ENCODE measurements at regions not wholly inside any gene's neighbourhood (a gene's known extent, or its start where the extent isn't known, plus 50 kb on each side); places are given as distances from the start of the nearest gene placed in this dataset.

GRCh38 chr6:155782739-155783459 is 327.3 kb upstream of the NOX3 start:
- Histone ChIP-seq H3K4me2 (no peak overlapping the region), H3K4me3 (no peak overlapping the region), H4K20me1 (replicated peaks; ENCODE audit: insufficient read depth) (no peaks in the 10 kb centered on the region), H2AFZ (no peak overlapping the region), H3K27ac (ENCODE audit: low read depth) (no peak overlapping the region), H3K79me2 (replicated peaks; ENCODE audit: insufficient read depth) (no peaks in the 10 kb centered on the region), H3K36me3 (ENCODE audit: insufficient read depth) (no peaks in the 10 kb centered on the region), H3K4me1 (ENCODE audit: insufficient read depth) (no peaks in the 10 kb centered on the region), H3F3A (replicated peaks; ENCODE audit: low read depth) (no peaks in the 10 kb centered on the region), H3K27me3 (ENCODE audit: insufficient read depth) (no peaks in the 10 kb centered on the region), H3K9me2 (ENCODE audit: insufficient read depth) (no peaks in the 10 kb centered on the region)
- Mint-ChIP-seq H3K27ac (no peak overlapping the region), H3K36me3 (ENCODE audit: low read depth) (peaks cover 15% of the 10 kb centered on the region), H3K4me1 (no peaks in the 10 kb centered on the region), H3K27me3 (ENCODE audit: insufficient read depth, low read depth, poor library complexity) (no peaks in the 10 kb centered on the region), H3K9me3 (peaks cover 21% of the 10 kb centered on the region), H3K4me3 (no peak overlapping the region)
- ATAC-seq (no peak), DNase-seq (ENCODE audit: low spot score) (no peak)
- TF ChIP-seq JUNB (IDR thresholded peaks at IDR 0.05; ENCODE audit: unreplicated experiment) (no peak), POLR2AphosphoS5 (IDR thresholded peaks at IDR 0.05; ENCODE audit: low read depth) (no peak), CREB1 (CRISPR knock-in tag; IDR thresholded peaks at IDR 0.05; ENCODE audit: low read depth) (no peak), EZH2 (IDR thresholded peaks at IDR 0.05; ENCODE audit: low read depth, unreplicated experiment) (no peak), STAT1 (IDR thresholded peaks at IDR 0.05; ENCODE audit: unreplicated experiment) (no peak), EZH2phosphoT487 (IDR thresholded peaks at IDR 0.05; ENCODE audit: unreplicated experiment) (no peak)
- TF ChIP-seq, protein P1, sequence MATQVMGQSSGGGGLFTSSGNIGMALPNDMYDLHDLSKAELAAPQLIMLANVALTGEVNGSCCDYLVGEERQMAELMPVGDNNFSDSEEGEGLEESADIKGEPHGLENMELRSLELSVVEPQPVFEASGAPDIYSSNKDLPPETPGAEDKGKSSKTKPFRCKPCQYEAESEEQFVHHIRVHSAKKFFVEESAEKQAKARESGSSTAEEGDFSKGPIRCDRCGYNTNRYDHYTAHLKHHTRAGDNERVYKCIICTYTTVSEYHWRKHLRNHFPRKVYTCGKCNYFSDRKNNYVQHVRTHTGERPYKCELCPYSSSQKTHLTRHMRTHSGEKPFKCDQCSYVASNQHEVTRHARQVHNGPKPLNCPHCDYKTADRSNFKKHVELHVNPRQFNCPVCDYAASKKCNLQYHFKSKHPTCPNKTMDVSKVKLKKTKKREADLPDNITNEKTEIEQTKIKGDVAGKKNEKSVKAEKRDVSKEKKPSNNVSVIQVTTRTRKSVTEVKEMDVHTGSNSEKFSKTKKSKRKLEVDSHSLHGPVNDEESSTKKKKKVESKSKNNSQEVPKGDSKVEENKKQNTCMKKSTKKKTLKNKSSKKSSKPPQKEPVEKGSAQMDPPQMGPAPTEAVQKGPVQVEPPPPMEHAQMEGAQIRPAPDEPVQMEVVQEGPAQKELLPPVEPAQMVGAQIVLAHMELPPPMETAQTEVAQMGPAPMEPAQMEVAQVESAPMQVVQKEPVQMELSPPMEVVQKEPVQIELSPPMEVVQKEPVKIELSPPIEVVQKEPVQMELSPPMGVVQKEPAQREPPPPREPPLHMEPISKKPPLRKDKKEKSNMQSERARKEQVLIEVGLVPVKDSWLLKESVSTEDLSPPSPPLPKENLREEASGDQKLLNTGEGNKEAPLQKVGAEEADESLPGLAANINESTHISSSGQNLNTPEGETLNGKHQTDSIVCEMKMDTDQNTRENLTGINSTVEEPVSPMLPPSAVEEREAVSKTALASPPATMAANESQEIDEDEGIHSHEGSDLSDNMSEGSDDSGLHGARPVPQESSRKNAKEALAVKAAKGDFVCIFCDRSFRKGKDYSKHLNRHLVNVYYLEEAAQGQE (IDR thresholded peaks at IDR 0.05; ENCODE audit: unreplicated experiment), result no peak

DNA sequence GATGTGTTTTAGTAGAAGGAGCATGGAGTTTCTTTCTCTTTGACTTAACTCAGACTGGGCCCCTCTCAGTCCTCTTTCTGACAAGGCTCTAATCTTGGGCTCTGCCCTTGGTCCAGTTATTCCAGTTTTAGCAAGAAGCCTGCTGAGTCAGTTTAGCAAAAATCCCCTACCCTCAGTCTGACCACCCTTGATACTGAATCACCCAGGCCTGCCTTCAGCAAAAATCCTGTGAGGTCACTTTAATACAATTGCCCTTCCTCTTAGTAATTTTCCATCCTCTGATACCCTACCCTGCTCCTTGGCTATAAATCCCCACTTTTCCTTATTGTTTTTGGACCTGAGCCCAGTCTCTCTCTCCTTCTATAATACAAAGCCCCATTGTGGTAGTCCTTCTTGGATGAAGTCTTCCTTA is 326.7 kb upstream of the NOX3 start:
- Mint-ChIP-seq H3K9me3 (peaks cover 15% of the 10 kb centered on the region), H3K27ac (no peak overlapping the region; the same call in 1 of the 2 replicates), H3K4me1 (no peaks in the 10 kb centered on the region), H3K4me3 (no peak overlapping the region), H3K36me3 (ENCODE audit: low read depth) (peaks cover 9% of the 10 kb centered on the region), H3K27me3 (ENCODE audit: insufficient read depth, low read depth, poor library complexity) (no peaks in the 10 kb centered on the region)
- H3F3A ChIP-seq (replicated peaks; ENCODE audit: low read depth), result no peaks in the 10 kb centered on the region
- no peak overlapping the region for H3K4me2 ChIP-seq
- no peak overlapping the region for H2AFZ ChIP-seq
- no peaks in the 10 kb centered on the region for H3K27me3 ChIP-seq (ENCODE audit: insufficient read depth)
- no peaks in the 10 kb centered on the region for H4K20me1 ChIP-seq (replicated peaks; ENCODE audit: insufficient read depth)
- DNase-seq (ENCODE audit: low spot score), result no peak
- H3K9me2 ChIP-seq (ENCODE audit: insufficient read depth), result no peaks in the 10 kb centered on the region
- no peak overlapping the region for H3K27ac ChIP-seq (ENCODE audit: low read depth)
- no peak for ATAC-seq
- no peaks in the 10 kb centered on the region for H3K4me1 ChIP-seq (ENCODE audit: insufficient read depth)
- H3K4me3 ChIP-seq, result no peak overlapping the region
- no peaks in the 10 kb centered on the region for H3K79me2 ChIP-seq (replicated peaks; ENCODE audit: insufficient read depth)
- no peaks in the 10 kb centered on the region for H3K36me3 ChIP-seq (ENCODE audit: insufficient read depth)
- no peak for TF ChIP-seq NANOG (IDR thresholded peaks at IDR 0.05; ENCODE audit: borderline replicate concordance)
- TF ChIP-seq JUNB (IDR thresholded peaks at IDR 0.05; ENCODE audit: unreplicated experiment), result no peak
- TF ChIP-seq, protein P2, sequence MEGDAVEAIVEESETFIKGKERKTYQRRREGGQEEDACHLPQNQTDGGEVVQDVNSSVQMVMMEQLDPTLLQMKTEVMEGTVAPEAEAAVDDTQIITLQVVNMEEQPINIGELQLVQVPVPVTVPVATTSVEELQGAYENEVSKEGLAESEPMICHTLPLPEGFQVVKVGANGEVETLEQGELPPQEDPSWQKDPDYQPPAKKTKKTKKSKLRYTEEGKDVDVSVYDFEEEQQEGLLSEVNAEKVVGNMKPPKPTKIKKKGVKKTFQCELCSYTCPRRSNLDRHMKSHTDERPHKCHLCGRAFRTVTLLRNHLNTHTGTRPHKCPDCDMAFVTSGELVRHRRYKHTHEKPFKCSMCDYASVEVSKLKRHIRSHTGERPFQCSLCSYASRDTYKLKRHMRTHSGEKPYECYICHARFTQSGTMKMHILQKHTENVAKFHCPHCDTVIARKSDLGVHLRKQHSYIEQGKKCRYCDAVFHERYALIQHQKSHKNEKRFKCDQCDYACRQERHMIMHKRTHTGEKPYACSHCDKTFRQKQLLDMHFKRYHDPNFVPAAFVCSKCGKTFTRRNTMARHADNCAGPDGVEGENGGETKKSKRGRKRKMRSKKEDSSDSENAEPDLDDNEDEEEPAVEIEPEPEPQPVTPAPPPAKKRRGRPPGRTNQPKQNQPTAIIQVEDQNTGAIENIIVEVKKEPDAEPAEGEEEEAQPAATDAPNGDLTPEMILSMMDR (conservative IDR thresholded peaks at IDR 0.05; ENCODE audit: low read depth in 2 of 2), result no peak
- TF ChIP-seq ZNF331 (CRISPR knock-in tag; IDR thresholded peaks at IDR 0.05; ENCODE audit: low read depth), result no peak
- TF ChIP-seq EZH2 (IDR thresholded peaks at IDR 0.05; ENCODE audit: low read depth, unreplicated experiment), result no peak
- TF ChIP-seq ZNF114 (CRISPR knock-in tag; IDR thresholded peaks at IDR 0.05), result no peak
- no peak for TF ChIP-seq EZH2phosphoT487 (IDR thresholded peaks at IDR 0.05; ENCODE audit: unreplicated experiment)
- TF ChIP-seq STAT1 (IDR thresholded peaks at IDR 0.05; ENCODE audit: unreplicated experiment), result no peak
- no peak for TF ChIP-seq CREB1 (CRISPR knock-in tag; IDR thresholded peaks at IDR 0.05; ENCODE audit: low read depth)
- TF ChIP-seq POLR2AphosphoS5 (IDR thresholded peaks at IDR 0.05; ENCODE audit: low read depth), result no peak

Measured in GM23338 (cell line).